ENCODE measurements at regions not wholly inside any gene's neighbourhood (a gene's known extent, or its start where the extent isn't known, plus 50 kb on each side); places are given as distances from the start of the nearest gene placed in this dataset.

GRCh38 chr1:55604749-55605148 lies 389.6 kb upstream of the USP24 start:
- Histone ChIP-seq H3K27ac (ENCODE audit: low read length) (no peak overlapping the region), H3K4me1 (ENCODE audit: low read length) (no peaks in the 10 kb centered on the region), H3K36me3 (replicated peaks; ENCODE audit: low read depth, low read length) (no peaks in the 10 kb centered on the region), H3K79me2 (ENCODE audit: low read length) (no peaks in the 10 kb centered on the region), H4K20me1 (ENCODE audit: insufficient read depth, low read length) (no peaks in the 10 kb centered on the region), H3K4me2 (ENCODE audit: low read length) (no peak overlapping the region), H2AFZ (ENCODE audit: low read depth, low read length) (no peak overlapping the region), H3K27me3 (ENCODE audit: low read depth, low read length) (no peaks in the 10 kb centered on the region), H3K9ac (ENCODE audit: low read length) (no peak overlapping the region), H3K4me3 (ENCODE audit: low read length) (no peak overlapping the region), H3K9me3 (ENCODE audit: insufficient read depth, low read length) (no peaks in the 10 kb centered on the region)
- TF ChIP-seq, protein P1, sequence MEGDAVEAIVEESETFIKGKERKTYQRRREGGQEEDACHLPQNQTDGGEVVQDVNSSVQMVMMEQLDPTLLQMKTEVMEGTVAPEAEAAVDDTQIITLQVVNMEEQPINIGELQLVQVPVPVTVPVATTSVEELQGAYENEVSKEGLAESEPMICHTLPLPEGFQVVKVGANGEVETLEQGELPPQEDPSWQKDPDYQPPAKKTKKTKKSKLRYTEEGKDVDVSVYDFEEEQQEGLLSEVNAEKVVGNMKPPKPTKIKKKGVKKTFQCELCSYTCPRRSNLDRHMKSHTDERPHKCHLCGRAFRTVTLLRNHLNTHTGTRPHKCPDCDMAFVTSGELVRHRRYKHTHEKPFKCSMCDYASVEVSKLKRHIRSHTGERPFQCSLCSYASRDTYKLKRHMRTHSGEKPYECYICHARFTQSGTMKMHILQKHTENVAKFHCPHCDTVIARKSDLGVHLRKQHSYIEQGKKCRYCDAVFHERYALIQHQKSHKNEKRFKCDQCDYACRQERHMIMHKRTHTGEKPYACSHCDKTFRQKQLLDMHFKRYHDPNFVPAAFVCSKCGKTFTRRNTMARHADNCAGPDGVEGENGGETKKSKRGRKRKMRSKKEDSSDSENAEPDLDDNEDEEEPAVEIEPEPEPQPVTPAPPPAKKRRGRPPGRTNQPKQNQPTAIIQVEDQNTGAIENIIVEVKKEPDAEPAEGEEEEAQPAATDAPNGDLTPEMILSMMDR (IDR thresholded peaks at IDR 0.05; ENCODE audit: low read depth, low read length), result no peak
- TF ChIP-seq EZH2phosphoT487 (IDR thresholded peaks at IDR 0.05; ENCODE audit: low read depth), result no peak

DNA sequence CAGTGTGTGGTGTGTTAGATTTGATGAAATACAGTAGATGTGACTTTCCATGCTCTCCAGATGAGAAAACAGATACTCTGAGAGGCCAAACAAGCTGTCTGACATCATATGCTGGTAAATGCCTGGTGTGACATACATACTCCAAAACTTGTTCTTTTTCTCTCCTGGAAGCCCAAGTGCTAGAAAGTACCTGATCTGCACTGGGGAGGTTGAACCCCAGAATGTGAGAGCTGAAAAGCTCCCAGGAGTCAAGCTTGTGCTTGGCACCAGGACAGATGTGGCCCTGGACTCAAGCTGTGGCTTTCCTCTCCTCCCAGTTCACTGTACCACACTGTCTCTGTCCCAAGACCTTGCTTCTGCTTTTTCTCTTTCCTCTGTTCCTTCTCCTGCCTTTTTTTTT lies 389.0 kb upstream of the USP24 start:
- Histone ChIP-seq H3K4me1 (ENCODE audit: low read length) (no peaks in the 10 kb centered on the region), H3K9ac (ENCODE audit: low read length) (no peak overlapping the region), H3K27ac (ENCODE audit: low read length) (no peak overlapping the region), H3K36me3 (replicated peaks; ENCODE audit: low read depth, low read length) (no peaks in the 10 kb centered on the region), H2AFZ (ENCODE audit: low read depth, low read length) (no peak overlapping the region), H4K20me1 (ENCODE audit: insufficient read depth, low read length) (no peaks in the 10 kb centered on the region), H3K79me2 (ENCODE audit: low read length) (no peaks in the 10 kb centered on the region), H3K4me3 (ENCODE audit: low read length) (no peak overlapping the region), H3K27me3 (ENCODE audit: low read depth, low read length) (no peaks in the 10 kb centered on the region), H3K4me2 (ENCODE audit: low read length) (no peak overlapping the region), H3K9me3 (ENCODE audit: insufficient read depth, low read length) (no peaks in the 10 kb centered on the region)
- no peak for TF ChIP-seq EZH2phosphoT487 (IDR thresholded peaks at IDR 0.05; ENCODE audit: low read depth)
- TF ChIP-seq, protein P1 (IDR thresholded peaks at IDR 0.05; ENCODE audit: low read depth, low read length), result no peak

- no peak overlapping the region for H2AFZ ChIP-seq (ENCODE audit: low read depth, low read length)
These were observed 385.1 kb upstream of the USP24 start for GRCh38 chr1:55600242-55600641.

GRCh38 chr1:55597910-55598309 lies 382.7 kb upstream of the USP24 start:
- no peak overlapping the region for H3K27ac ChIP-seq (ENCODE audit: low read length)
- no peaks in the 10 kb centered on the region for H3K79me2 ChIP-seq (ENCODE audit: low read length)
- H3K9me3 ChIP-seq (ENCODE audit: insufficient read depth, low read length), result no peaks in the 10 kb centered on the region
- no peak overlapping the region for H3K9ac ChIP-seq (ENCODE audit: low read length)
- H3K36me3 ChIP-seq (replicated peaks; ENCODE audit: low read depth, low read length), result no peaks in the 10 kb centered on the region
- TF ChIP-seq, protein P1 (IDR thresholded peaks at IDR 0.05; ENCODE audit: low read depth, low read length), result no peak
- no peak for TF ChIP-seq EZH2phosphoT487 (IDR thresholded peaks at IDR 0.05; ENCODE audit: low read depth)
- no peaks in the 10 kb centered on the region for H3K27me3 ChIP-seq (ENCODE audit: low read depth, low read length)
- no peak overlapping the region for H2AFZ ChIP-seq (ENCODE audit: low read depth, low read length)
- H3K4me1 ChIP-seq (ENCODE audit: low read length), result no peaks in the 10 kb centered on the region
- H3K4me3 ChIP-seq (ENCODE audit: low read length), result no peak overlapping the region
- H3K4me2 ChIP-seq (ENCODE audit: low read length), result no peak overlapping the region
- H4K20me1 ChIP-seq (ENCODE audit: insufficient read depth, low read length), result no peaks in the 10 kb centered on the region

More at GRCh38 chr1:55600242-55600641, 385.1 kb upstream of the USP24 start:
- H4K20me1 ChIP-seq (ENCODE audit: insufficient read depth, low read length), result no peaks in the 10 kb centered on the region
- no peak overlapping the region for H3K27ac ChIP-seq (ENCODE audit: low read length)
- H3K79me2 ChIP-seq (ENCODE audit: low read length), result no peaks in the 10 kb centered on the region
- no peaks in the 10 kb centered on the region for H3K9me3 ChIP-seq (ENCODE audit: insufficient read depth, low read length)
- no peak overlapping the region for H3K4me2 ChIP-seq (ENCODE audit: low read length)
- no peaks in the 10 kb centered on the region for H3K36me3 ChIP-seq (replicated peaks; ENCODE audit: low read depth, low read length)
- H3K27me3 ChIP-seq (ENCODE audit: low read depth, low read length), result no peaks in the 10 kb centered on the region
- no peak for TF ChIP-seq EZH2phosphoT487 (IDR thresholded peaks at IDR 0.05; ENCODE audit: low read depth)
- TF ChIP-seq, protein P1 (IDR thresholded peaks at IDR 0.05; ENCODE audit: low read depth, low read length), result no peak
- H3K4me1 ChIP-seq (ENCODE audit: low read length), result no peaks in the 10 kb centered on the region
- no peak overlapping the region for H3K9ac ChIP-seq (ENCODE audit: low read length)
- no peak overlapping the region for H3K4me3 ChIP-seq (ENCODE audit: low read length)

Data from OCI-LY3 (cell line).